ENCODE measurements at regions not wholly inside any gene's neighbourhood (a gene's known extent, or its start where the extent isn't known, plus 50 kb on each side); places are given as distances from the start of the nearest gene placed in this dataset.
"Not testable (repeated sequence)": the region's sequence is repeated elsewhere in the genome, so short reads cannot be mapped to it uniquely, and the experiment has no call there.

- Histone ChIP-seq H3K27me3 (ENCODE audit: control insufficient read depth in 2 of 2, insufficient read depth in 2 of 2, low read length in 2 of 2) (no peaks in the 10 kb centered on the region), H3K4me3 (ENCODE audit: low read length in 2 of 2) (no peak overlapping the region), H3K36me3 (ENCODE audit: control insufficient read depth in 2 of 2, insufficient read depth in 2 of 2, low read length in 2 of 2) (no peaks in the 10 kb centered on the region), H3K4me1 (ENCODE audit: control insufficient read depth in 2 of 2, insufficient read depth in 2 of 2, low read length in 2 of 2) (no peaks in the 10 kb centered on the region), H3K27ac (ENCODE audit: low read depth in 2 of 2, low read length in 2 of 2) (no peak overlapping the region), H3K9ac (ENCODE audit: low read depth in 1 of 2, low read length in 2 of 2) (no peak overlapping the region), H3K9me3 (ENCODE audit: control insufficient read depth in 2 of 2, low read length in 2 of 2) (no peaks in the 10 kb centered on the region)
Measured at GRCh38 chr22:48919851-48920589, 907.7 kb downstream of the BRD1 start.

- Histone ChIP-seq H3K27me3 (ENCODE audit: control insufficient read depth in 2 of 2, insufficient read depth in 2 of 2, low read length in 2 of 2) (no peaks in the 10 kb centered on the region), H3K36me3 (ENCODE audit: control insufficient read depth in 2 of 2, insufficient read depth in 2 of 2, low read length in 2 of 2) (no peaks in the 10 kb centered on the region), H3K9ac (ENCODE audit: low read depth in 1 of 2, low read length in 2 of 2) (no peak overlapping the region), H3K4me3 (ENCODE audit: low read length in 2 of 2) (no peak overlapping the region), H3K27ac (ENCODE audit: low read depth in 2 of 2, low read length in 2 of 2) (no peak overlapping the region), H3K4me1 (ENCODE audit: control insufficient read depth in 2 of 2, insufficient read depth in 2 of 2, low read length in 2 of 2) (no peaks in the 10 kb centered on the region), H3K9me3 (ENCODE audit: control insufficient read depth in 2 of 2, low read length in 2 of 2) (no peaks in the 10 kb centered on the region)
Measured at GRCh38 chr22:48919187-48919590, 908.5 kb downstream of the BRD1 start.

- Histone ChIP-seq H3K4me3 (ENCODE audit: low read length in 2 of 2) (no peak overlapping the region), H3K9ac (ENCODE audit: low read depth in 1 of 2, low read length in 2 of 2) (no peak overlapping the region), H3K27ac (ENCODE audit: low read depth in 2 of 2, low read length in 2 of 2) (no peak overlapping the region), H3K9me3 (ENCODE audit: control insufficient read depth in 2 of 2, low read length in 2 of 2) (no peaks in the 10 kb centered on the region), H3K4me1 (ENCODE audit: control insufficient read depth in 2 of 2, insufficient read depth in 2 of 2, low read length in 2 of 2) (no peaks in the 10 kb centered on the region), H3K27me3 (ENCODE audit: control insufficient read depth in 2 of 2, insufficient read depth in 2 of 2, low read length in 2 of 2) (no peaks in the 10 kb centered on the region), H3K36me3 (ENCODE audit: control insufficient read depth in 2 of 2, insufficient read depth in 2 of 2, low read length in 2 of 2) (no peaks in the 10 kb centered on the region)
Measured at GRCh38 chr22:48918585-48919186, 909.0 kb downstream of the BRD1 start.

GRCh38 chr22:48912356-48913066, 915.2 kb downstream of the BRD1 start:
- H3K36me3 ChIP-seq (ENCODE audit: control insufficient read depth in 2 of 2, insufficient read depth in 2 of 2, low read length in 2 of 2); H3K27ac ChIP-seq (ENCODE audit: low read depth in 2 of 2, low read length in 2 of 2); H3K9me3 ChIP-seq (ENCODE audit: control insufficient read depth in 2 of 2, low read length in 2 of 2); H3K27me3 ChIP-seq (ENCODE audit: control insufficient read depth in 2 of 2, insufficient read depth in 2 of 2, low read length in 2 of 2); H3K4me3 ChIP-seq (ENCODE audit: low read length in 2 of 2); H3K4me1 ChIP-seq (ENCODE audit: control insufficient read depth in 2 of 2, insufficient read depth in 2 of 2, low read length in 2 of 2); H3K9ac ChIP-seq (ENCODE audit: low read depth in 1 of 2, low read length in 2 of 2): not testable (repeated sequence)

GRCh38 chr22:48911647-48912046, 916.0 kb downstream of the BRD1 start:
- H3K4me3 ChIP-seq (ENCODE audit: low read length in 2 of 2) = not testable (repeated sequence)

GRCh38 chr22:48911067-48911466, 916.6 kb downstream of the BRD1 start:
- H3K27ac ChIP-seq (ENCODE audit: low read depth in 2 of 2, low read length in 2 of 2); H3K36me3 ChIP-seq (ENCODE audit: control insufficient read depth in 2 of 2, insufficient read depth in 2 of 2, low read length in 2 of 2); H3K9ac ChIP-seq (ENCODE audit: low read depth in 1 of 2, low read length in 2 of 2); H3K4me1 ChIP-seq (ENCODE audit: control insufficient read depth in 2 of 2, insufficient read depth in 2 of 2, low read length in 2 of 2); H3K27me3 ChIP-seq (ENCODE audit: control insufficient read depth in 2 of 2, insufficient read depth in 2 of 2, low read length in 2 of 2); H3K4me3 ChIP-seq (ENCODE audit: low read length in 2 of 2); H3K9me3 ChIP-seq (ENCODE audit: control insufficient read depth in 2 of 2, low read length in 2 of 2): not testable (repeated sequence)

More at GRCh38 chr22:48911647-48912046, 916.0 kb downstream of the BRD1 start:
- H3K27me3 ChIP-seq (ENCODE audit: control insufficient read depth in 2 of 2, insufficient read depth in 2 of 2, low read length in 2 of 2); H3K4me1 ChIP-seq (ENCODE audit: control insufficient read depth in 2 of 2, insufficient read depth in 2 of 2, low read length in 2 of 2); H3K9me3 ChIP-seq (ENCODE audit: control insufficient read depth in 2 of 2, low read length in 2 of 2); H3K27ac ChIP-seq (ENCODE audit: low read depth in 2 of 2, low read length in 2 of 2); H3K36me3 ChIP-seq (ENCODE audit: control insufficient read depth in 2 of 2, insufficient read depth in 2 of 2, low read length in 2 of 2); H3K9ac ChIP-seq (ENCODE audit: low read depth in 1 of 2, low read length in 2 of 2): not testable (repeated sequence)

- Histone ChIP-seq H3K4me1 (ENCODE audit: control insufficient read depth in 2 of 2, insufficient read depth in 2 of 2, low read length in 2 of 2) (no peaks in the 10 kb centered on the region), H3K27me3 (ENCODE audit: control insufficient read depth in 2 of 2, insufficient read depth in 2 of 2, low read length in 2 of 2) (no peaks in the 10 kb centered on the region), H3K4me3 (ENCODE audit: low read length in 2 of 2) (no peak overlapping the region), H3K9ac (ENCODE audit: low read depth in 1 of 2, low read length in 2 of 2) (no peak overlapping the region), H3K36me3 (ENCODE audit: control insufficient read depth in 2 of 2, insufficient read depth in 2 of 2, low read length in 2 of 2) (no peaks in the 10 kb centered on the region), H3K9me3 (ENCODE audit: control insufficient read depth in 2 of 2, low read length in 2 of 2) (no peaks in the 10 kb centered on the region), H3K27ac (ENCODE audit: low read depth in 2 of 2, low read length in 2 of 2) (no peak overlapping the region)
Measured at GRCh38 chr22:48908547-48908946, 919.1 kb downstream of the BRD1 start.

- H3K4me1 ChIP-seq (ENCODE audit: control insufficient read depth in 2 of 2, insufficient read depth in 2 of 2, low read length in 2 of 2) = no peaks in the 10 kb centered on the region
- H3K4me3 ChIP-seq (ENCODE audit: low read length in 2 of 2) = no peak overlapping the region
- H3K27me3 ChIP-seq (ENCODE audit: control insufficient read depth in 2 of 2, insufficient read depth in 2 of 2, low read length in 2 of 2) = no peaks in the 10 kb centered on the region
- H3K9me3 ChIP-seq (ENCODE audit: control insufficient read depth in 2 of 2, low read length in 2 of 2) = no peaks in the 10 kb centered on the region
- H3K27ac ChIP-seq (ENCODE audit: low read depth in 2 of 2, low read length in 2 of 2) = no peak overlapping the region
- no peak overlapping the region for H3K9ac ChIP-seq (ENCODE audit: low read depth in 1 of 2, low read length in 2 of 2)
- no peaks in the 10 kb centered on the region for H3K36me3 ChIP-seq (ENCODE audit: control insufficient read depth in 2 of 2, insufficient read depth in 2 of 2, low read length in 2 of 2)
Measured at GRCh38 chr22:48907591-48907990, 920.1 kb downstream of the BRD1 start.

- H3K9me3 ChIP-seq (ENCODE audit: control insufficient read depth in 2 of 2, low read length in 2 of 2) = no peaks in the 10 kb centered on the region
- H3K9ac ChIP-seq (ENCODE audit: low read depth in 1 of 2, low read length in 2 of 2) = no peak overlapping the region
- H3K4me3 ChIP-seq (ENCODE audit: low read length in 2 of 2) = no peak overlapping the region
- H3K27ac ChIP-seq (ENCODE audit: low read depth in 2 of 2, low read length in 2 of 2) = no peak overlapping the region
- H3K36me3 ChIP-seq (ENCODE audit: control insufficient read depth in 2 of 2, insufficient read depth in 2 of 2, low read length in 2 of 2) = no peaks in the 10 kb centered on the region
- no peaks in the 10 kb centered on the region for H3K4me1 ChIP-seq (ENCODE audit: control insufficient read depth in 2 of 2, insufficient read depth in 2 of 2, low read length in 2 of 2)
- no peaks in the 10 kb centered on the region for H3K27me3 ChIP-seq (ENCODE audit: control insufficient read depth in 2 of 2, insufficient read depth in 2 of 2, low read length in 2 of 2)
Measured at GRCh38 chr22:48906216-48906835, 921.3 kb downstream of the BRD1 start.
